ENCODE measurements at regions not wholly inside any gene's neighbourhood (a gene's known extent, or its start where the extent isn't known, plus 50 kb on each side); places are given as distances from the start of the nearest gene placed in this dataset.

DNA sequence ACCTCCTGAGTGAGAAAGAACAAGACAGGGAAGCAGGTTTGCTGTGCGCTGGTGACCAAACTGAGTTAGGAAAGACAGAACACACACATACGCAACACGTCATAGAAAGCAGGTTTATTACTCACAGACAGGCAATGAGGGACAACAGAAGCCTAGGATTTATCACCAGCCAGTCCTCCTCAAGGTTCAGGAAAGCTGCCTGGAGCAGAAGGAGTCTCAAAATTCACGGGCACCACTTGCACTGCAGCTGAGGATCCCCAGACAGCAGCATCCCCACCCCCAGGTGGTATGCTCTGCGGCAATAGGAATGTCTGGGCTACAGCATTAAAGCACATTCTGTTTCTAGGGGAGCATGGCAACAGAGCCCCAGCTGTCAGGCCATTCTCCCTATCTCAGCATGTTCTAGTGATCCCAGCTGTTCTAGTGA, 284.4 kb upstream of the RGPD4 start:
- TF ChIP-seq ETS1 (IDR thresholded peaks at IDR 0.05), result no peak
- TF ChIP-seq, protein P1, sequence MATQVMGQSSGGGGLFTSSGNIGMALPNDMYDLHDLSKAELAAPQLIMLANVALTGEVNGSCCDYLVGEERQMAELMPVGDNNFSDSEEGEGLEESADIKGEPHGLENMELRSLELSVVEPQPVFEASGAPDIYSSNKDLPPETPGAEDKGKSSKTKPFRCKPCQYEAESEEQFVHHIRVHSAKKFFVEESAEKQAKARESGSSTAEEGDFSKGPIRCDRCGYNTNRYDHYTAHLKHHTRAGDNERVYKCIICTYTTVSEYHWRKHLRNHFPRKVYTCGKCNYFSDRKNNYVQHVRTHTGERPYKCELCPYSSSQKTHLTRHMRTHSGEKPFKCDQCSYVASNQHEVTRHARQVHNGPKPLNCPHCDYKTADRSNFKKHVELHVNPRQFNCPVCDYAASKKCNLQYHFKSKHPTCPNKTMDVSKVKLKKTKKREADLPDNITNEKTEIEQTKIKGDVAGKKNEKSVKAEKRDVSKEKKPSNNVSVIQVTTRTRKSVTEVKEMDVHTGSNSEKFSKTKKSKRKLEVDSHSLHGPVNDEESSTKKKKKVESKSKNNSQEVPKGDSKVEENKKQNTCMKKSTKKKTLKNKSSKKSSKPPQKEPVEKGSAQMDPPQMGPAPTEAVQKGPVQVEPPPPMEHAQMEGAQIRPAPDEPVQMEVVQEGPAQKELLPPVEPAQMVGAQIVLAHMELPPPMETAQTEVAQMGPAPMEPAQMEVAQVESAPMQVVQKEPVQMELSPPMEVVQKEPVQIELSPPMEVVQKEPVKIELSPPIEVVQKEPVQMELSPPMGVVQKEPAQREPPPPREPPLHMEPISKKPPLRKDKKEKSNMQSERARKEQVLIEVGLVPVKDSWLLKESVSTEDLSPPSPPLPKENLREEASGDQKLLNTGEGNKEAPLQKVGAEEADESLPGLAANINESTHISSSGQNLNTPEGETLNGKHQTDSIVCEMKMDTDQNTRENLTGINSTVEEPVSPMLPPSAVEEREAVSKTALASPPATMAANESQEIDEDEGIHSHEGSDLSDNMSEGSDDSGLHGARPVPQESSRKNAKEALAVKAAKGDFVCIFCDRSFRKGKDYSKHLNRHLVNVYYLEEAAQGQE (IDR thresholded peaks at IDR 0.05; ENCODE audit: unreplicated experiment), result no peak
- TF ChIP-seq EZH2phosphoT487 (IDR thresholded peaks at IDR 0.05; ENCODE audit: unreplicated experiment), result no peak
